SK-N-MC (cell line): ENCODE measurements at regions not wholly inside any gene's neighbourhood (a gene's known extent, or its start where the extent isn't known, plus 50 kb on each side); places are given as distances from the start of the nearest gene placed in this dataset.

ENCODE experiments used
- EZH2 ChIP-seq: fragments of 200-600 bp; sonication (generic); IDR thresholded peaks from one replicate; pipeline ENCODE4 v1.6.1; 2017; ENCODE audit warnings: antibody characterized with exemption
- FOXP2 ChIP-seq: optimal IDR thresholded peaks from 2 replicates; pipeline ENCODE3; 2011; ENCODE audit warnings: mild to moderate bottlenecking, moderate library complexity; ENCODE audit not compliant: insufficient read depth; ENCODE audit errors: extremely low read length, control extremely low read depth
- POLR2AphosphoS5 ChIP-seq: IDR thresholded peaks from 2 replicates; pipeline ENCODE4 v1.6.1; 2012; ENCODE audit warnings: mild to moderate bottlenecking, low read depth, low read length, borderline replicate concordance

DNA sequence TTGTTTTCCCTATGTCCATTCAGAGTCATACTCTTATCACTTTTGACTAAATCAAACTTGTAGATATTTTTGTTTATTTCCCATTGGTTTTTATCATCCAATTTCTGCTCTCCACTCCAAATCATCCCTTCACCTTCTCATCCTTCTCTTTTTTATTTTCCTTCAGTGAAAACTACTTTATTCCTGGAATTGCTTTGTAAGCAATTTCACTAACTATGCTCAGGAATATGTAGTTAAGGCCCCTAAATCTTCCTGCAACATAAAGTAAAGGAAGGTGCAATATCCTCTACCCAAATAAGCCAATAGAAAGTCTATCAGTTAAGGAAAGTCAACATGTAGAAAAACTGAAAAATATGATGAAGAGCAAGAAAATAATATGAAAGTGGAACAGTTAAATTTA is 308.4 kb downstream of the SEC23A start:
- TF ChIP-seq POLR2AphosphoS5 (no peak), EZH2 (no peak), FOXP2 (no peak)
